HCT116 (cell line): ENCODE measurements at regions not wholly inside any gene's neighbourhood (a gene's known extent, or its start where the extent isn't known, plus 50 kb on each side); places are given as distances from the start of the nearest gene placed in this dataset.

Source experiments
- ATAC-seq: fragments of 200-7000 bp; cut with Tn5 transposase; 2 replicates; pipeline ENCODE4 v1.9.1; 2020; ENCODE audit warnings: mild to moderate bottlenecking, moderate library complexity
- BruUV-seq: library from RNA; stranded (reverse); fragments of 400-500 nt; replicated peaks from 2 replicates; lab custom pipeline; 2021; lab: Mats Ljungman, UMichigan
- CTCF ChIA-PET: fragments of 300-600 bp; sonication (Branson Sonifier 250); formaldehyde crosslinking; loops from one replicate; lab custom pipeline; 2021; ENCODE audit warnings: antibody characterized with exemption; lab: Charles Lee
- POLR2A ChIA-PET: fragments of 300-600, 350-600 bp; sonication (Branson Sonifier 250); formaldehyde crosslinking; loops from one replicate; lab custom pipeline; 2021; ENCODE audit warnings: antibody characterized with exemption; lab: Charles Lee
- RAD21 ChIA-PET, 2 experiments: fragments of 300-600 bp; sonication (Branson Sonifier 250); formaldehyde crosslinking; loops; one replicate each; lab custom pipeline; 2023; ENCODE audit warnings: low total read pairs in 2 of 2; ENCODE audit not compliant: uncharacterized antibody in 2 of 2, unreplicated experiment in 2 of 2, low non-redundant PET in 1 of 2; lab: Charles Lee
- DNase-seq: peaks from one replicate; pipeline ENCODE4 v3.0.0-alpha.2; 2010; ENCODE audit warnings: low read depth, low spot score
- H2AFZ ChIP-seq: fragments of 200-600 bp; shearing (Covaris generic), sonication (generic); 2 replicates; pipeline ENCODE4 v1.6.1; 2017; ENCODE audit warnings: low read depth, mixed run types, mixed read lengths, antibody characterized with exemption, low read length; ENCODE audit not compliant: poor library complexity, severe bottlenecking
- H3K27ac ChIP-seq: 2 replicates; pipeline ENCODE4 v1.5.1; 2012; ENCODE audit warnings: low read depth, low read length
- H3K27me3 ChIP-seq: fragments of 200-600 bp; sonication (generic); 2 replicates; pipeline ENCODE4 v1.6.1; 2016; ENCODE audit warnings: mixed run types, low read length, mixed read lengths; ENCODE audit not compliant: insufficient read depth
- H3K36me3 ChIP-seq, 2 experiments: fragments of 200-500 bp in 1 of 2; fragments of 200-600 bp in 1 of 2; sonication (Bioruptor generic) in 1 of 2; sonication (generic) in 1 of 2; 2 replicates each; pipeline versions ENCODE4 v1.5.1 to v1.6.1; 2014 to 2016; ENCODE audit warnings: low read length in 2 of 2, inconsistent platforms in 1 of 2, mixed read lengths in 1 of 2, mixed run types in 1 of 2; ENCODE audit not compliant: insufficient read depth in 2 of 2, control insufficient read depth in 1 of 2
- H3K4me1 ChIP-seq, 2 experiments: fragments of 200-600 bp in 1 of 2; sonication (generic) in 1 of 2; 2 replicates each; pipeline versions ENCODE4 v1.5.1 to v1.6.1; 2012 to 2017; ENCODE audit warnings: low read length in 2 of 2, inconsistent platforms in 1 of 2, mild to moderate bottlenecking in 1 of 2, mixed read lengths in 1 of 2, mixed run types in 1 of 2, moderate library complexity in 1 of 2; ENCODE audit not compliant: insufficient read depth in 2 of 2, control insufficient read depth in 1 of 2
- H3K4me2 ChIP-seq: fragments of 200-600 bp; sonication (generic); 2 replicates; pipeline ENCODE4 v1.6.1; 2017; ENCODE audit warnings: mixed run types, low read length, mixed read lengths
- H3K4me3 ChIP-seq, 2 experiments: fragments of 200-600 bp in 1 of 2; sonication (generic) in 1 of 2; replicated peaks in 1 of 2; 2 replicates each; pipeline ENCODE4 v1.5.1; 2011 to 2016; ENCODE audit warnings: low read length in 2 of 2, control low read depth in 1 of 2, low read depth in 1 of 2, mild to moderate bottlenecking in 1 of 2, mixed read lengths in 1 of 2, mixed run types in 1 of 2
- H3K79me2 ChIP-seq: fragments of 200-600 bp; sonication (generic); 2 replicates; pipeline ENCODE4 v1.6.1; 2017; ENCODE audit warnings: mild to moderate bottlenecking, mixed run types, low read length, moderate library complexity, mixed read lengths; ENCODE audit not compliant: insufficient read depth
- H3K9ac ChIP-seq: fragments of 200-600 bp; sonication (generic); 2 replicates; pipeline ENCODE4 v1.6.1; 2016; ENCODE audit warnings: low read length, mixed read lengths
- H3K9me2 ChIP-seq: fragments of 200-600 bp; sonication (generic), shearing (Covaris generic); 2 replicates; pipeline ENCODE4 v1.6.1; 2017; ENCODE audit warnings: mixed run types, mild to moderate bottlenecking, moderate library complexity; ENCODE audit not compliant: insufficient read depth
- H3K9me3 ChIP-seq, 2 experiments: fragments of 200-500 bp in 1 of 2; fragments of 200-600 bp in 1 of 2; sonication (Bioruptor generic) in 1 of 2; sonication (generic) in 1 of 2; 2 replicates each; pipeline ENCODE4 v1.6.1; 2014 to 2017; ENCODE audit warnings: low read length in 2 of 2, mixed read lengths in 2 of 2, inconsistent platforms in 1 of 2, low read depth in 1 of 2, mild to moderate bottlenecking in 1 of 2, mixed run types in 1 of 2, moderate library complexity in 1 of 2; ENCODE audit not compliant: control insufficient read depth in 1 of 2, insufficient read depth in 1 of 2
- H4K20me1 ChIP-seq: fragments of 200-600 bp; sonication (generic), shearing (Covaris generic); 2 replicates; pipeline ENCODE4 v1.6.1; 2017; ENCODE audit warnings: mixed run types, mild to moderate bottlenecking, moderate library complexity; ENCODE audit not compliant: insufficient read depth
- CEBPB ChIP-seq: IDR thresholded peaks from 2 replicates; pipeline ENCODE4 v1.6.1; 2012; ENCODE audit warnings: low read depth
- EGR1 ChIP-seq: IDR thresholded peaks from 2 replicates; pipeline ENCODE4 v1.6.1; 2012; ENCODE audit warnings: low read depth
- ELF1 ChIP-seq: IDR thresholded peaks from 2 replicates; pipeline ENCODE4 v1.6.1; 2012; ENCODE audit warnings: low read depth, borderline replicate concordance
- FOSL1 ChIP-seq: IDR thresholded peaks from 2 replicates; pipeline ENCODE4 v1.6.1; 2012; ENCODE audit warnings: low read depth
- POLR2AphosphoS5 ChIP-seq: IDR thresholded peaks from 2 replicates; pipeline ENCODE4 v1.6.1; 2011; ENCODE audit warnings: mild to moderate bottlenecking, low read depth, low read length, moderate library complexity
- ZBTB33 ChIP-seq: IDR thresholded peaks from 2 replicates; pipeline ENCODE4 v1.6.1; 2011; ENCODE audit warnings: mild to moderate bottlenecking, low read length, moderate library complexity; ENCODE audit not compliant: insufficient replicate concordance; ENCODE audit errors: extremely low read depth
- ZFX ChIP-seq: fragments of 450-650 bp; IDR thresholded peaks from 2 replicates; pipeline ENCODE4 v1.6.1; 2017
- intact Hi-C: fragments of 100-400 bp; cut with micrococcal nuclease; formaldehyde crosslinking; loops from 2 replicates; pipeline ENCODE4 v1.10.0; 2022
- TF ChIP-seq, protein P1 (sequence below): IDR thresholded peaks from 2 replicates; pipeline ENCODE4 v1.6.1; 2012; ENCODE audit warnings: low read depth
- TF ChIP-seq, protein P2 (sequence below): IDR thresholded peaks from 2 replicates; pipeline ENCODE4 v1.6.1; 2012
- TF ChIP-seq, protein P3 (sequence below), 3 experiments: fragments of 200-600 bp in 1 of 3; sonication (generic) in 1 of 3; IDR thresholded peaks in 2 of 3; conservative IDR thresholded peaks in 1 of 3; 2 replicates each; pipeline ENCODE4 v1.5.1; 2012 to 2017; ENCODE audit warnings: low read depth in 2 of 3, low read length in 2 of 3, antibody characterized with exemption in 1 of 3, borderline replicate concordance in 1 of 3, control low read depth in 1 of 3, mild to moderate bottlenecking in 1 of 3, mixed read lengths in 1 of 3, mixed run types in 1 of 3, moderate library complexity in 1 of 3; ENCODE audit not compliant: insufficient read depth in 1 of 3

GRCh38 chr5:171573451-171574225 is 154.2 kb downstream of the FGF18 start:
- intact Hi-C loops = no loop called here
- DNase-seq (no peak), ATAC-seq (no peak)

More at GRCh38 chr5:171573451-171574225, 154.2 kb downstream of the FGF18 start:
- POLR2A ChIA-PET = no interaction called here
- H2AFZ ChIP-seq = no peak overlapping the region
- H3K4me1 ChIP-seq = no peaks in the 10 kb centered on the region
- no peak overlapping the region for H3K4me2 ChIP-seq
- no peak overlapping the region for H3K9ac ChIP-seq
- H4K20me1 ChIP-seq = no peaks in the 10 kb centered on the region
- no peaks in the 10 kb centered on the region for H3K9me2 ChIP-seq
- H3K9me3 ChIP-seq = peaks cover 4 to 5% of the 10 kb centered on the region in 2 experiments; a peak in 2 of 4 replicates
- TF ChIP-seq CEBPB (no peak), ELF1 (no peak), POLR2AphosphoS5 (no peak), ZBTB33 (no peak), FOSL1 (no peak), ZFX (no peak), EGR1 (no peak)
- TF ChIP-seq, protein P1, sequence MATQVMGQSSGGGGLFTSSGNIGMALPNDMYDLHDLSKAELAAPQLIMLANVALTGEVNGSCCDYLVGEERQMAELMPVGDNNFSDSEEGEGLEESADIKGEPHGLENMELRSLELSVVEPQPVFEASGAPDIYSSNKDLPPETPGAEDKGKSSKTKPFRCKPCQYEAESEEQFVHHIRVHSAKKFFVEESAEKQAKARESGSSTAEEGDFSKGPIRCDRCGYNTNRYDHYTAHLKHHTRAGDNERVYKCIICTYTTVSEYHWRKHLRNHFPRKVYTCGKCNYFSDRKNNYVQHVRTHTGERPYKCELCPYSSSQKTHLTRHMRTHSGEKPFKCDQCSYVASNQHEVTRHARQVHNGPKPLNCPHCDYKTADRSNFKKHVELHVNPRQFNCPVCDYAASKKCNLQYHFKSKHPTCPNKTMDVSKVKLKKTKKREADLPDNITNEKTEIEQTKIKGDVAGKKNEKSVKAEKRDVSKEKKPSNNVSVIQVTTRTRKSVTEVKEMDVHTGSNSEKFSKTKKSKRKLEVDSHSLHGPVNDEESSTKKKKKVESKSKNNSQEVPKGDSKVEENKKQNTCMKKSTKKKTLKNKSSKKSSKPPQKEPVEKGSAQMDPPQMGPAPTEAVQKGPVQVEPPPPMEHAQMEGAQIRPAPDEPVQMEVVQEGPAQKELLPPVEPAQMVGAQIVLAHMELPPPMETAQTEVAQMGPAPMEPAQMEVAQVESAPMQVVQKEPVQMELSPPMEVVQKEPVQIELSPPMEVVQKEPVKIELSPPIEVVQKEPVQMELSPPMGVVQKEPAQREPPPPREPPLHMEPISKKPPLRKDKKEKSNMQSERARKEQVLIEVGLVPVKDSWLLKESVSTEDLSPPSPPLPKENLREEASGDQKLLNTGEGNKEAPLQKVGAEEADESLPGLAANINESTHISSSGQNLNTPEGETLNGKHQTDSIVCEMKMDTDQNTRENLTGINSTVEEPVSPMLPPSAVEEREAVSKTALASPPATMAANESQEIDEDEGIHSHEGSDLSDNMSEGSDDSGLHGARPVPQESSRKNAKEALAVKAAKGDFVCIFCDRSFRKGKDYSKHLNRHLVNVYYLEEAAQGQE = no peak
- TF ChIP-seq, protein P2, sequence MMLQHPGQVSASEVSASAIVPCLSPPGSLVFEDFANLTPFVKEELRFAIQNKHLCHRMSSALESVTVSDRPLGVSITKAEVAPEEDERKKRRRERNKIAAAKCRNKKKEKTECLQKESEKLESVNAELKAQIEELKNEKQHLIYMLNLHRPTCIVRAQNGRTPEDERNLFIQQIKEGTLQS = no peak
- TF ChIP-seq, protein P3, sequence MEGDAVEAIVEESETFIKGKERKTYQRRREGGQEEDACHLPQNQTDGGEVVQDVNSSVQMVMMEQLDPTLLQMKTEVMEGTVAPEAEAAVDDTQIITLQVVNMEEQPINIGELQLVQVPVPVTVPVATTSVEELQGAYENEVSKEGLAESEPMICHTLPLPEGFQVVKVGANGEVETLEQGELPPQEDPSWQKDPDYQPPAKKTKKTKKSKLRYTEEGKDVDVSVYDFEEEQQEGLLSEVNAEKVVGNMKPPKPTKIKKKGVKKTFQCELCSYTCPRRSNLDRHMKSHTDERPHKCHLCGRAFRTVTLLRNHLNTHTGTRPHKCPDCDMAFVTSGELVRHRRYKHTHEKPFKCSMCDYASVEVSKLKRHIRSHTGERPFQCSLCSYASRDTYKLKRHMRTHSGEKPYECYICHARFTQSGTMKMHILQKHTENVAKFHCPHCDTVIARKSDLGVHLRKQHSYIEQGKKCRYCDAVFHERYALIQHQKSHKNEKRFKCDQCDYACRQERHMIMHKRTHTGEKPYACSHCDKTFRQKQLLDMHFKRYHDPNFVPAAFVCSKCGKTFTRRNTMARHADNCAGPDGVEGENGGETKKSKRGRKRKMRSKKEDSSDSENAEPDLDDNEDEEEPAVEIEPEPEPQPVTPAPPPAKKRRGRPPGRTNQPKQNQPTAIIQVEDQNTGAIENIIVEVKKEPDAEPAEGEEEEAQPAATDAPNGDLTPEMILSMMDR (IDR thresholded peaks at IDR 0.05 in 2 of 3, conservative IDR thresholded peaks at IDR 0.05 in 1 of 3; ENCODE audit: borderline replicate concordance in 1 of 3, insufficient read depth in 1 of 3, low read depth in 2 of 3, low read length in 2 of 3) = no peak
- TF ChIP-seq, all 23 proteins: peak for 0
- Histone ChIP-seq H3K27me3 (no peaks in the 10 kb centered on the region), H3K36me3 (no peaks in the 10 kb centered on the region), H3K27ac (no peak overlapping the region), H3K79me2 (no peaks in the 10 kb centered on the region), H3K4me3 (no peak overlapping the region)
- ChIA-PET RAD21 (no interaction called here), CTCF (no interaction called here)
- no TSS peak for BruUV-seq
